CD4-positive, alpha-beta T cell (primary cell): ENCODE measurements at regions not wholly inside any gene's neighbourhood (a gene's known extent, or its start where the extent isn't known, plus 50 kb on each side); places are given as distances from the start of the nearest gene placed in this dataset.

Source experiments
- ATAC-seq: fragments of 200-7000 bp; cut with Tn5 transposase; one replicate; pipeline ENCODE4 v1.10.0; 2022; ENCODE audit warnings: mild to moderate bottlenecking; ENCODE audit not compliant: poor library complexity
- CTCF ChIA-PET: fragments of 350-600 bp; sonication (Branson Sonifier 250); formaldehyde crosslinking; loops from one replicate; lab custom pipeline; 2021; ENCODE audit warnings: antibody characterized with exemption, inconsistent platforms; lab: Charles Lee
- POLR2A ChIA-PET: fragments of 350-600 bp; sonication (Branson Sonifier 250); formaldehyde crosslinking; loops from one replicate; lab custom pipeline; 2021; ENCODE audit warnings: antibody characterized with exemption, inconsistent platforms; lab: Charles Lee
- DNase-seq, 14 experiments: peaks; one replicate each; pipeline ENCODE4 v3.0.0-alpha.2; 2013 to 2020; ENCODE audit warnings: mixed read lengths in 2 of 14
- H3K27ac ChIP-seq, 2 donors: one replicate each; pipeline versions ENCODE4 v1.5.1 to v1.7.0; 2013; ENCODE audit warnings: low read length in 2 of 2, low read depth in 1 of 2, mild to moderate bottlenecking in 1 of 2
- H3K27me3 ChIP-seq, 2 experiments: 1 replicate in 1 of 2; 2 replicates in 1 of 2; pipeline versions ENCODE4 v1.6.1 to v1.7.0; 2013; ENCODE audit warnings: low read length in 2 of 2, control low read depth in 1 of 2, mild to moderate bottlenecking in 1 of 2, moderate library complexity in 1 of 2; ENCODE audit not compliant: insufficient read depth in 2 of 2, control insufficient read depth in 1 of 2
- H3K36me3 ChIP-seq: one replicate; pipeline ENCODE4 v1.6.1; 2013; ENCODE audit warnings: low read length, control low read depth; ENCODE audit not compliant: insufficient read depth
- H3K4me1 ChIP-seq: one replicate; pipeline ENCODE4 v1.6.1; 2013; ENCODE audit warnings: low read length, control low read depth; ENCODE audit not compliant: insufficient read depth
- H3K4me3 ChIP-seq: one replicate; pipeline ENCODE4 v1.5.1; 2013; ENCODE audit warnings: mild to moderate bottlenecking, low read length, moderate library complexity
- H3K9me3 ChIP-seq, 2 experiments: 1 replicate in 1 of 2; 2 replicates in 1 of 2; pipeline versions ENCODE4 v1.6.1 to v1.7.0; 2013; ENCODE audit warnings: low read length in 2 of 2, mild to moderate bottlenecking in 2 of 2, control low read depth in 1 of 2, moderate library complexity in 1 of 2; ENCODE audit not compliant: control insufficient read depth in 1 of 2, insufficient read depth in 1 of 2
- H3K27ac Mint-ChIP-seq: one replicate; pipeline ENCODE4 v1.8.0; 2020; ENCODE audit warnings: mixed read lengths
- H3K27me3 Mint-ChIP-seq: one replicate; pipeline ENCODE4 v1.8.0; 2021; ENCODE audit warnings: mixed read lengths
- H3K36me3 Mint-ChIP-seq: one replicate; pipeline ENCODE4 v1.8.0; 2021; ENCODE audit warnings: low read depth, mixed read lengths
- H3K4me1 Mint-ChIP-seq: one replicate; pipeline ENCODE4 v1.8.0; 2021; ENCODE audit warnings: low read depth, mixed read lengths
- H3K4me3 Mint-ChIP-seq: one replicate; pipeline ENCODE4 v1.8.0; 2020; ENCODE audit warnings: mild to moderate bottlenecking, mixed read lengths
- H3K9me3 Mint-ChIP-seq: one replicate; pipeline ENCODE4 v1.8.0; 2020; ENCODE audit warnings: mixed read lengths
- CTCF ChIP-seq: fragments of 200-600 bp; IDR thresholded peaks from one replicate; pipeline ENCODE4 v1.8.0; 2022; ENCODE audit warnings: antibody characterized with exemption, mild to moderate bottlenecking
- intact Hi-C, 2 experiments: fragments of 100-400 bp; cut with DNase I in 1 of 2; cut with micrococcal nuclease in 1 of 2; formaldehyde crosslinking; loops; one replicate each; pipeline versions ENCODE4 v1.15.1 to v1.9.0; 2023 to 2025; cut with DNase I, micrococcal nuclease

DNA sequence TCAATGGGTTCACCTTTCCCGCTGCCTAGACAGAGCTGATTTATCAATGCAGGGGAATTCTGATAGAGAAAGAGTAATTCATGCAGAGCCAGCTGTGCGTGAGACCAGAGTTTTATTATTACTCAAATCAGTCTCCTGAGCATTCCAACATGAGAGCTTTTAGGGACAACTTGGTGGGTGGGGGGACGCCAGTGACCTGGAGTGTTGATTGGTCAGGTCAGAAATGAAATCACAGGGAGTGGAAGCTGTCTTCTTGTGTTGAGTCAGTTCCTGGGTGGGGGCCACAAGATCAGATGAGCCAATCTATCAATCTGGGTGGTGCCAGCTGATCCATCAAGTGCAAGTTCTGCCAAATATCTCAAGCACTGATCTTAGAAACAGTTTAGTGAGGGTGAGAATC, 99.0 kb upstream of the CAV2 start:
- TF ChIP-seq CTCF: no peak
- Mint-ChIP-seq H3K36me3 (no peaks in the 10 kb centered on the region), H3K27ac (no peak overlapping the region), H3K27me3 (peaks cover 28% of the 10 kb centered on the region), H3K9me3 (no peaks in the 10 kb centered on the region), H3K4me3 (no peak overlapping the region), H3K4me1 (no peaks in the 10 kb centered on the region)
- H3K4me1 ChIP-seq: no peaks in the 10 kb centered on the region
- ATAC-seq (no peak), DNase-seq (no peak)
- H3K4me3 ChIP-seq: no peak overlapping the region
- no peak overlapping the region for H3K27ac ChIP-seq
- peaks cover 0 to 5% of the 10 kb centered on the region in 2 experiments for H3K9me3 ChIP-seq
- CTCF ChIA-PET: no interaction called here
- intact Hi-C loops: no loop called here
- H3K36me3 ChIP-seq: no peaks in the 10 kb centered on the region
- H3K27me3 ChIP-seq: peaks cover 2 to 13% of the 10 kb centered on the region in 2 experiments
- POLR2A ChIA-PET: no interaction called here

GRCh38 chr7:116401711-116402110, 97.8 kb upstream of the CAV2 start:
- DNase-seq: no peak
- Histone ChIP-seq H3K4me3 (no peak overlapping the region), H3K4me1 (no peaks in the 10 kb centered on the region), H3K36me3 (no peaks in the 10 kb centered on the region), H3K9me3 (peaks cover 0 to 5% of the 10 kb centered on the region in 2 experiments), H3K27ac (no peak overlapping the region), H3K27me3 (peaks cover 2 to 13% of the 10 kb centered on the region in 2 experiments)
- TF ChIP-seq CTCF: no peak
- no peak for ATAC-seq
- intact Hi-C loops: no loop called here
- Mint-ChIP-seq H3K27me3 (peaks cover 24% of the 10 kb centered on the region), H3K9me3 (no peaks in the 10 kb centered on the region), H3K4me3 (no peak overlapping the region), H3K4me1 (no peaks in the 10 kb centered on the region), H3K27ac (no peak overlapping the region), H3K36me3 (no peaks in the 10 kb centered on the region)
- POLR2A ChIA-PET: no interaction called here
- CTCF ChIA-PET: no interaction called here

- intact Hi-C loops: no loop called here
- no peaks in the 10 kb centered on the region for H3K9me3 ChIP-seq
- Mint-ChIP-seq H3K4me3 (no peak overlapping the region), H3K27ac (no peak overlapping the region), H3K27me3 (peaks cover 25% of the 10 kb centered on the region), H3K9me3 (no peaks in the 10 kb centered on the region), H3K36me3 (no peaks in the 10 kb centered on the region), H3K4me1 (no peaks in the 10 kb centered on the region)
- ChIA-PET POLR2A (no interaction called here), CTCF (no interaction called here)
- TF ChIP-seq CTCF: no peak
- H3K27me3 ChIP-seq: peaks cover 0 to 13% of the 10 kb centered on the region in 2 experiments
- H3K4me1 ChIP-seq: no peaks in the 10 kb centered on the region
- ATAC-seq (no peak), DNase-seq (no peak)
- H3K27ac ChIP-seq: no peak overlapping the region
- no peak overlapping the region for H3K4me3 ChIP-seq
- H3K36me3 ChIP-seq: no peaks in the 10 kb centered on the region
Measured at GRCh38 chr7:116403265-116403664, 96.3 kb upstream of the CAV2 start.
